Tibial nerve (tissue), 3 donors: ENCODE measurements at regions not wholly inside any gene's neighbourhood (a gene's known extent, or its start where the extent isn't known, plus 50 kb on each side); places are given as distances from the start of the nearest gene placed in this dataset.

Experiments
- POLR2A ChIP-seq, 2 donors: fragments of 450-650 bp; IDR thresholded peaks; one replicate each; pipeline ENCODE4 v1.6.1; 2017; ENCODE audit warnings: antibody characterized with exemption in 2 of 2, mild to moderate bottlenecking in 2 of 2, moderate library complexity in 2 of 2
- TF ChIP-seq, protein P1 (sequence below), 5 experiments: fragments of 200-600 bp in 3 of 5; fragments of 450-650 bp in 2 of 5; sonication (generic) in 3 of 5; IDR thresholded peaks; one replicate each; pipeline ENCODE4 v1.5.1; 2016 to 2019; ENCODE audit warnings: antibody characterized with exemption in 5 of 5, mild to moderate bottlenecking in 3 of 5, moderate library complexity in 2 of 5

- no peak for TF ChIP-seq POLR2A (IDR thresholded peaks at IDR 0.05)
- TF ChIP-seq, protein P1, sequence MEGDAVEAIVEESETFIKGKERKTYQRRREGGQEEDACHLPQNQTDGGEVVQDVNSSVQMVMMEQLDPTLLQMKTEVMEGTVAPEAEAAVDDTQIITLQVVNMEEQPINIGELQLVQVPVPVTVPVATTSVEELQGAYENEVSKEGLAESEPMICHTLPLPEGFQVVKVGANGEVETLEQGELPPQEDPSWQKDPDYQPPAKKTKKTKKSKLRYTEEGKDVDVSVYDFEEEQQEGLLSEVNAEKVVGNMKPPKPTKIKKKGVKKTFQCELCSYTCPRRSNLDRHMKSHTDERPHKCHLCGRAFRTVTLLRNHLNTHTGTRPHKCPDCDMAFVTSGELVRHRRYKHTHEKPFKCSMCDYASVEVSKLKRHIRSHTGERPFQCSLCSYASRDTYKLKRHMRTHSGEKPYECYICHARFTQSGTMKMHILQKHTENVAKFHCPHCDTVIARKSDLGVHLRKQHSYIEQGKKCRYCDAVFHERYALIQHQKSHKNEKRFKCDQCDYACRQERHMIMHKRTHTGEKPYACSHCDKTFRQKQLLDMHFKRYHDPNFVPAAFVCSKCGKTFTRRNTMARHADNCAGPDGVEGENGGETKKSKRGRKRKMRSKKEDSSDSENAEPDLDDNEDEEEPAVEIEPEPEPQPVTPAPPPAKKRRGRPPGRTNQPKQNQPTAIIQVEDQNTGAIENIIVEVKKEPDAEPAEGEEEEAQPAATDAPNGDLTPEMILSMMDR (IDR thresholded peaks at IDR 0.05): no peak
Measured at GRCh38 chr15:37806808-37807207, 127.6 kb upstream of the TMCO5A start.
